GM21381 (cell line): ENCODE measurements at regions not wholly inside any gene's neighbourhood (a gene's known extent, or its start where the extent isn't known, plus 50 kb on each side); places are given as distances from the start of the nearest gene placed in this dataset.

ENCODE experiments used
- ATAC-seq: cut with Tn5 transposase; IDR thresholded peaks from one replicate; pipeline ENCODE4 v1.9.1; 2021; ENCODE audit warnings: mild to moderate bottlenecking, moderate library complexity; ENCODE audit not compliant: unreplicated experiment

DNA sequence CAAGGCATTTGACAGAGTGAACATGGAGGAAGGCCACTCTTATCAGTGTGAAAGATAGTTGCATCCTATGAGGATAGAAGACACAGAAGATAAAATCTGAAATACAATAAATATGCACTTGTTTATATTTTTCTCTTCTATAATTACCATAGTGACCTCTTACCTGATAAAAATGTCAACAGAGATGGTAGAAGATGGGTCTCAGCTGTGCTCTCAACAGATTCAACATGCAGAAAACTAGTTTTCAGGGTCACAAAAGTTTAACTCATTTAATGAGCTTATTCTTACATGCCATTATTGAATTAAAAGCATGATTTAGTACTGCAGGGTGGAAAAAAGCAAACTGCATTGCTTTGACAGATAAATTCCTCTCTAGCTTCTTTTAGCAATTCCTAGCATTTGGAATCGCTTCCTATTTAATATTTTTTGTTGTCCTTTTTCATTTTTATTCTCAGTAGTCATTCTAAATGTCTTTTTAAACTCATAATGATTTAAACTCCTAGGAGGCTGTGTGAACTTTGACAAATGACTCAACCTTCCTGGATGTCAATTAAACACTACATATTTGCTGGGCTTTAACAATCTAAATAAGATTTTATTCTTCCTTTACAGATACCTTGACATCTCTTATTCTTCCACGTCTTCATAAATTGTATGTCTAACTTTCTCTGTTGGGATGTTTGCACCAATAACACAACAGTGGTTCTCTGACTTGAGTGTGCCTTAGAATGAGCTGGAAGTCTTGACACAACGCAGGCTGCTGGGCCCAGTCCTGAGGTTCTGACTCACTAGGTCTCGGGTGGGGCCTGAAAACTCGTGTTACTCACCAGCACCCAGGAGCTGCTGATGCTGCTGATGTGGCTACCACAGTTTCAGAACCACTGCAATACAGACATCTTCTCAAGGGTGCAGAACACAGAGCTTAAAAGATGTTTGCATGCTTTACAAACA lies 565.5 kb upstream of the IGFBP3 start:
- no peak for ATAC-seq

DNA sequence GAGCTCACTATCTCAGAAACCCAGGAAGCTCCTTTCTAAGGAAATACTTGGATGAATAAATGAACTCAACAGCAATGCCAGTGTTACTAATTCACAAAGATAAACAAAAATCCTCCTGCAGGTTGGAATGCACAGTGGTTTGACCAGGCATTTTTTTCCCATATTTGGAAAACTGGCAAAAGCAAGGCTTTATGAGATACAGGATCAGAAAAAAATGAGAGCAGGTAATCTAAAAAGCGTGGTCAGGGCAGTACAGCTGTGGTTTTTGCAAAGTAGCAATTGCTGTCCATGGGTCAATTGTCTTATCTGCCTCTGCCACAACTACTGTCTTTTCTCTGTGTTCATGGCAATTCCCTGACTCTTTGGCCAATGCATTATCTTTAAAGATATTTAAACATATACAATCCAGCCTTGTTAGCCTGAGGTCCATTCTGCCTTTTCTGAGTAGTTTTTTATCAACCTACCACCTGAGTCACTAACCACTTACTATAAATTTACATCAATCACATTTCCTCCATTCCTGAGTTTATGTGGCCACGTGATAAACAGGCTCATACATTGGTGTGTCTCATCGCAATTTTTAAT lies 564.5 kb upstream of the IGFBP3 start:
- ATAC-seq, result no peak

DNA sequence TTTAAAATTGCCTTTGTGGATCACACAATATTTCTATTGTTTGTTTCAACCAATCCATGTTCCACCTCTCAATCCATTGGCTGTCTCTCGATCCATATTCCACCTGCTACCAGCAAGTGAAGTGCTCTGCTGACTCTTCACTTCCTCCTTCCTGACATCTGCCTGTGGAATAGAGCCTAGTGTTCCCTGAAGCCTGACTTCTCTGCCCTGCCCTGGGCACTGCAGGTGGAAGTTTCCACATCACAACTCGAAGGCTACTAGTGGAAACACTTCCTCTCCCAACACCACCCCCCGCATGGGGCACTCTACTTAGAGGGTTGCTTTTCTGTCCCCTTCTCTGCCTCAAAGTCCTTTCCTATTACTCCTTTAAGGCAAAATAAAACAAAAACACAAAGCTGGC lies 563.8 kb upstream of the IGFBP3 start:
- no peak for ATAC-seq

DNA sequence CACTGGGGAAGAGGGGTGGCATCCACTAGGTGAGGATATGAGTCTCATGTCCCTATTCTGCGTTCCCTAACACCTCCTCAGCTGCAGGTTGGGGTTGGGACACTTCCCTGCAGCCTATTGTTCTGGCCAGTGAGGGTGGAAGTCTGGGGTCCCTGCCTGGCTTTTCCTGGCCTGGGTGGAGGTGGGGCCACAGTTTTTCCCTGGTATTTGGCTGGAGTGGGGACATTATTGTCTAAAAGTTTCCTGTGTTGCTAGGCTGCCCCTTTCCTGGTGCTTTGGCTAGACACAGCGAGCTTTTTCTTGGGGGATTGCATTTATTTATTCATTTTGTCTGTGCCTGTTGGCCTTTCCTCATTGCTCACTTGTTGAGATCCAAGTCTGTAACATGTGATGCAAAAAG lies 559.5 kb upstream of the IGFBP3 start:
- ATAC-seq, result no peak

DNA sequence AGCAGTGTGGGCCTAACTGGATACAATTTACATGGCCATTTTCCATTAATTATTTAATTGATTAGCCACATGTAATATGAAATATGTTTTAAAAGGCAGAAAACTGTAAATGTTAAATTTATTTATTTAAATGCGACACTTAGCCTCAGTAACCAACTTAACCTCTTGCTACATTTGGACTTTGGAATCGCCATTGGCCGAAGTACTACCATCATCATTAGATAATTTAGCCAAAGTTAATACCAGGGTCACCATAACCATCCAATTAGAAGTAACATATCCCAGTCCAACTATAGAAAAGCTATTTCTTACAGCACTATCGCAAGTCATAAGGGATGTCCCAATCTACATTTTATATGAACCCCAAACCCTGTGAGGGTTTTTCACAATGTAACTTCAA lies 558.6 kb upstream of the IGFBP3 start:
- no peak for ATAC-seq

DNA sequence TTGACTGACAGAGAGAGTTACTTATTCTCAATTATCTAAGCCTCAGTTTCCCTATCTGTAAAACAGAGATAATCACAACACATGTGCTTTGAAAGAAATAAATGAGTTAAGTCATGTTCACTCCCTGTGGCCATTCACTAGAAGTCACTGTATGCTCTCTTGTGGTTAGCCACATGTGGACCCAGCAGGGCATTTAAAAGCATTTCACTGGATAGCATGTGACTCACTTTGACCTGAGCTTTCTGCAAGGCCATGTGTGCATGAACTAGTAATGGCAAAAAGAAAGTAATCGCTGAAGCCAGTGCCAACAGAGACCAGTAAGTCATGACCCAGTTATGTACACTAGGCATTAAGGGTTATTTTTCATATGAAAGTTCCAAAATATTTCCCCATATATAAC lies 557.0 kb upstream of the IGFBP3 start:
- no peak for ATAC-seq

DNA sequence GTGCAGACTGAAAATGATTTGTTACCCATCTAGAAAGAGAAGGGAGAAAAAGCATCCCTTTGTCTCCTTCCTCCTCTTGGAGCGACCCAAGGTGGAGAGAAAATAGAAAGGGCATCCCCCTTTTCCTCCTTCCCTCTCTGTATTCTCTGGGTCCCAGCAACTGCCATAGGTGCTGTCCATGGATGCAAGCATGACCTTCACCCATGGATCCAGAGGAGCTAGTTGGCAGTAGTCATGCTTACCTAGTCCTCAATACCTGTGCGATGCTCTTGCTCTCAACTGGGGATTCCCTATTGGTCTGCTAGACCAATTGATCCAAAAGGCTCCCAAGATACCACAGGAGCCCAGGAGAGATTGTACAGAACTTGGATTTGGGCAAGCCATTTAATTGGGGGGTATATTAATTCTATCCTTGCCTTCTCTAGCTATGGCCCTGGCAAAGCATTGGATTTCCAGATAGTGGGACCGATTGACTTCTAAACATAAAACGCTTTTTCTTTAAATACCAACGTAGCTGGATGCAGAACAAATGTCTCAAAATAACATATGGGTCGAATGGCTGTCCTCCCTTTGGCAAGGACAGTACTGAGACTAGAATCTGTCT lies 547.8 kb upstream of the IGFBP3 start:
- ATAC-seq, result no peak

DNA sequence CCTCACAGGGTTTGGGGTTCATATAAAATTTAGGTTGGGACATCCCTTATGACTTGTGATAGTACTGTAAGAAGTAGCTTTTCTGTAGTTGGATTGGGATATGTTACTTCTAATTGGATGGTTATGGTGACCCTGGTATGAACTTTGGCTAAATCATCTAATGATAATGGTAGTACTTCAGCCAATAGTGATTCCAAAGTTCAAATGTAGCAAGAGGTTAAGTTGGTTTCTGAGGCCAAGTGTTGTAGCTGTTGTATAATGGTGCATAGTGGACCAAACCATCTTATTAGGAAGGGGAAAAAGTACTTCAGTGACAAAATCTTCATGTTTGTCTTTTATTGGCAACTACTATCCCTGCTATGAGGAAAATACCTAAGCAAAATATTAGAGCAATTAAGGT lies 542.1 kb upstream of the IGFBP3 start:
- no peak for ATAC-seq

DNA sequence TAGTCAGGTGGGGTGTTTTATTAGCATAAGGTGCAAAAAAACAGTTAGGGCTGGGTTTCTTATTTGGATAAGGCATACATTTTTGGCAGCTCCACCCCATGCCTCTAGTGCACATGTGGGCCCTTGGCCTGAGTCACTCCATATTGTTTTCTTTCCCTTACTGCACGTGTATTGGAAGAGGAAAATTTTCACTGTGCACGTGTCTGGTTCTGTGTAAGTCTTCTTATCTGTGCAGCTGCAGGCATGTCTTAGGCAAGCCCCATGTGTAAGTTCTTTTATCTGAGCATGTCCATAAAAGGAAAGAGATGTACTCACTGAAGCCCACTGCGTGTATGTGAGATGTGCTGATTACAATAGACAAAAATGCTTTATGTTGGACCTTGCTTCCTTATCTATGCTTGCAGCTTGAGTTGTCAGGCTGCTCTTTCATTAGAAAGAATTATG lies 540.3 kb upstream of the IGFBP3 start:
- no peak for ATAC-seq

DNA sequence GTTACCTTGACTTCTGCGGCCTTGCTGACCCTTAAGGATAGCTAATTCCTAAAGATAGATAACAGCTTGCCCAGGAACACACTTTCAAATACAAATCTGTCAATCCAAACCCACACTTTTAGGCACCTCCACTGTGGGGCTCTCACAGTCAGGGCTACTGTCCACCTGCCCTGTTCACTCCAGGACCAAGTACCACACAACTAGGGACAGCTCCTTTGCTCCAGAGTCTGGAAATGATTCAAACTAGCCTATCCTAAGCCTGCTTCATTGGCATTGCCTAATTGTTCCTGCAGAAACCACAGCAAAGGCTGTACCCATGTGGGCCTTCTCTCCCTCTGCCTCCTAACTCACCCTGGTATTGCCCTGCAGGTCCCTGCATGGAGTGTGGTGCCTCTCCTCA lies 538.9 kb upstream of the IGFBP3 start:
- ATAC-seq, result no peak

DNA sequence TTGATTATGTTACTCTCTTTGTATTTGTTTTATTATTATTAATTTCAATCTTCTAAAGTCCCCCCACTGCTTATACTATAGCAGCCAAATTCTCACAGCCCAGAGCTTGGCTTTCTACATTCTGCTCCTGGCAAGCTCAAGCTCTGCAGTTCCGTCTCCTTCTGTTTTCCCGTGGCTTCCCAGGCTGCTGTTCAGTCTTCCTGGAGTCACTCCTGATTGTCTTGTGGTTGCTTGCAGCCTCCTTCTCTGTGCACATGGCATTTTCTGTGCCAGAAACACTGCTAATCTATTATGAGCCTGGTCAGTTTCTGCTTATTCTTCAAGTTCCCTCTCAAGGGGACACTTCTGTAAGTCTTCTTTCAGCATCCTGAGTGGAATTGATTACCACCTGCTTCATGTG lies 533.7 kb upstream of the IGFBP3 start:
- ATAC-seq, result no peak

DNA sequence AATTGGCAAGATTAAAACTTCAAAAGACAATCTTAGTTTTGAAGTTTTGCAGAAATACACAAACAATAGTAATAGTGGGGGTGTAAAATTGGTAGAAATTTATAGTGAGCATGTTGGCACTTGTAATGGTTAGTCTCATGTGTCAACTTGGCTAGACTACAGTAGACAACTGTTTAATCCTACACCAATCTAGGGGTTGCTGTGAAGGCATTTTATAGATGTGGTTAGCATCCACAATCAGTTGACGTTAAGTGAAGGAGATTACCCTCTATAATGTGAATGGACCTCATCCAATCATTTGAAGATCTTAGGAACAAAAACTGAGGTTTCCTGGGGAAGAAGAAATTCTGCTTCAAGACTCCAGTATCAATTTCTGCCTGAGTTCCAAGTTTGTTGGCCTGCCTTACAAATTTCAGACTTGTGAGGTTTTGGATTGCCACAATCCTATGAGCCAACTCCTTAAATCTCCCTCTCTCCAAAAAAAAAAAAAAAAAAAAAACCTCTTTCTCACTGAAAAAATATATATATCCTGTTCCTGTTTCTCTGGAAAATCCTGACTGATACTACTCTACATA lies 531.6 kb upstream of the IGFBP3 start:
- ATAC-seq, result no peak

DNA sequence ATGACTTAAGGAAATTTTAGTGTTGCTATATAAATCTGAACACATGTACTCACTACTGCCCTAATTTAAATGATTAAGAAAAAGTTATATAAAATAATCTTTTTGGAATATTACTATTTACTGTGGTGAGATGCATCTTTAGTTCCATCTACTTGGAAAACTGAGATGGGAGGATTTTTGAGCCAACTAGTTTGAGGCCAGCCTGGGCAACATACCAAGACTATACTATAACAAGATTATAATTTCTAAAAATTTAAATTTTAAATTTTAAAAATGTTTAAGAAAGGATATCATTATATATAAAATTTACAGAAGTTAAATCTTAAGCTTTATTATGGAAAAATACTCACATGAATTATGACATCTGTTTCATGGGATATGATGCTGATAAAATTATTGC lies 530.8 kb upstream of the IGFBP3 start:
- ATAC-seq, result no peak

DNA sequence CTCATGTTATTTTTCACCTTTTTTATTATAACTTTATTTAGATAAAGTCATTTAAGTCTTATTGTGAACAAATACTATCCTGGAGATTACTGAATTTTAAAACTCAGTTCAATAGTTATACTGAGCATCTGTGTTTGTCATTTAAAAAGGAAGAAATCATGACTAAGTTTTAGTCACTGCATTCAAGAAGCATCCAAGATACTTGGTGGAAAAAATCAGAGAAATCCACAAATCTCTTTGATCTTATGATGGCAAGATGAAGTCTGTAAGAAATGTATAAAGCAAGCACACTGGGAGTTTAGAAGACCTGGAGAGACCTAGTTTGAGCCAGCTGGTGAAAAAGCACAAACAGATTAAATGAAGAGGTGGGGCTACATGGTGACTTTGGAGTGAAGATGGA lies 529.8 kb upstream of the IGFBP3 start:
- ATAC-seq, result no peak

DNA sequence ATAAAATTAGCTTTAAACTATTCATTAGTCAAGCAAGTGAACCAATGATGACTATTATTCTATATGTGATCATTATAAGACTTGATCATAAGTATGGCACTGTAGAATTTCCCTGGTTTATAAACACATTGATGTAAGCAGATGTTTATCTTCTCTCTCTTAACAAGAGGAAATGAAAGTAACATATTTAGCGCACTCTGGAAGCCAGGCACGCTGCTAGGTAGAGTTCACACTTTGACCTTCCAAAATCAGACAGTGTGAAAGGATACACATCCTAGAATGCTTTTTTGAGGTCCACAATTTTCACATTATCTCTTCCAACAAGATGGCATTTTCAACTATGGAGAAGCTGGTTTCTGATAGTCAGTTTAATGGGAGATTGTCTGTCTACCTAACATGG lies 529.4 kb upstream of the IGFBP3 start:
- ATAC-seq, result no peak

DNA sequence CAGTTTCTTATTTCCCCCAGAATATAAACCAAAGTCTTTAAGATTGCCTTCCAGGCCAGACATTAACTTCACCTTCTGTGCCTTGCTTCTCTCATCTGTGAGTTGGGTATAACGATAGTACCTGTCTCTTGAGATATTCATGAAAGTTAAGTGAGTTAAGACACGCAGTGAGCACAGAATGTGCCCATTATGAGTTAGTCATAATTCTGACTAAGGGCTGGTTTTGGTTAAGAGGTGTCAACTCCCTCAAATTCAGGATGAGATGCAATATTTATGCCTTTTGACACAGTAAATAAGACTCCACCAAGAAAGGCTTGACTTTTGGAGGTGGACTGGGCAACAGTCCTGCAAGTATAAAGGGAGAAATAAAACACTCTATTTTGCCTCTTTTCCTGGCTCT lies 528.7 kb upstream of the IGFBP3 start:
- ATAC-seq, result no peak

DNA sequence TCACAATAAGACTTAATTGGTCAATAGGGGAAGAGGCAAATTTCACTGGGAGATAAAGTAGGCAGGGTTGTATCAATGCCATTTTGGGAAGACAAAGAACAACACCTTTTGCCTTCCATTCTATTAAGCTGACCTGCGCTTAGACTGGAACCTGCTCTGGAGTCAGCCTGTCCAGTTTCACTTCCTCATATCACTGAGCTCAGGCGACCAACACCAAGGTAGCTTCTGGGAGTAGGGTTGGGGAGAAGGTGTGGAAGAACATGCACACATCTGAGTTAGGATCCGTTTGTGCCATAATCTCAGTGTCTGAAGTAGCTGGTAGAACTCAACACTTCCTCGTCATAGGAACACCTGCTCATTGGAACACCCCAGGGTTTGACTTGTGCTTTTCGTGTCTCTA lies 527.4 kb upstream of the IGFBP3 start:
- no peak for ATAC-seq

DNA sequence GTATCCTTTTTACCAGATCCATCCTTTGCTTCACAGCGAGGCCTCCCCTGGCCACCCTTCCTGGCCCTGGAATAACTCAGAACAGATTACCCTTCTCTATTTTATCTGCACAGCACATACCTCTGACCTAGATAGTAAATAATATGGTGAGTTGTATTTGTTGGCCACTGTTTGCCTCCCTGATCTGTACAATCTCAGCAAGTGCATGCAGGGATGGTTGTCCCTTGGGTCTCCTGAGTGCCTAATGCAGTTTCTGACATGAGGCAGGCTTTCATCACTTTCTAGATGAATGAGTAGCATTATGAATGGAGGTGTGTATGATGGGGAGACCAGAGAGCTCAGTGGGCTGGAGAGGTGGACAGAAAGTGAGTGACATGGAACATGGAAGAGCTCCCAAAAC lies 525.1 kb upstream of the IGFBP3 start:
- ATAC-seq, result no peak

DNA sequence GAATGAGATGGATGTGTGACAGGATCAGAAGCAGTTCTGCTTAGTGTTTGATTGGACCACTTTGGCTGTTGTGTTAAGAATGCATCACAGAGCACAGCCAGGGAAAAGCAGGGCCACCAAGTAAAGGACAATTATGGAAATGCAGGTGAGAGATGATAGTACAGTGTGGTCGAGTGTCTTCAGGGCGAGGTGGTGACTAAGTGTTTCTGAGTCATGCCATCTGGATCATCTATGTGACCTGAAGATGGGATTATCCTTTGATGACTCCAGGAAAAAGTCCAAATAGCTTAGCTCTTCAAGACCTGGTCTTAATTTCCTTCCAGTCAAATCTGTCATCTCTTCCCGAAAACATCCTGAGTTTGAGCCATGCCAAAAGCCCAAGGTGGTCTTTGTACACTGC lies 523.2 kb upstream of the IGFBP3 start:
- ATAC-seq, result no peak

DNA sequence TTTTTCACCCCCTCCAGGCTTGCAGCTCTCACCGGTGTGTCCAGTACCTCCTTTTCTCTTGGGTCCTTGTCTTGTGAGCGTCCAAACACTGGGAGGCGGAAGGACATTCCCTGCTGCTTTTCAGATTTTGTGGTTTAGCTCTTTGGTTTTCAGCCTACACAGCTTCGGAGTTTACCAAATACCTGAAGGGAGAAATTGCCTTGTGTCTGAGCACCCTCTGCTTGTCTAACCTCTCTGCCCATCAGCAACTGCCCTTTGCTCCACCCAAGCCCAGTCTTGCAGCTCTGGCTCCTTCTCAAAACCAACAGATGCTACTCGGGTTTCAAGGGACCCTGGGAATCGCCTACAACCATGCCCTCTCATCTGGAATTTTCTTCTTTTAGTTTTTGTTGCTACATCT lies 519.1 kb upstream of the IGFBP3 start:
- no peak for ATAC-seq

DNA sequence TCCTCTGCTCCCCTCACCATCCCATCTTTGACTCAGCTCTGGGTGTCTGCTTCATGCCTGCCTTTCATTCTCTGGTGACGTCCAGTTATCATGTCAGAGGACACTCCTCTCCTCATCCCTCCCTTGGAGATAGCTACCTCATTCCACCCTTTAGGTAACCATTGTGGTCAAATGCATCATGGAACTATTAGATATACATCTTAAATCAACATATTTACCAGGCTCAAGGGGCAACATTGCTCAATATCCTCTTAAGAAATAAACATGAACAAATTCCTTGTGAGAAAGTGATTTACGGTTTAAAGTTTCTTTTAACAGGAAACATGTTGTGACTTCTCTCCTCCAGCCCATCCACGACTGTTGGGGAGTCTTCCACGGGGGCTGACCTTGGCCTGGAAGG lies 511.6 kb upstream of the IGFBP3 start:
- no peak for ATAC-seq

DNA sequence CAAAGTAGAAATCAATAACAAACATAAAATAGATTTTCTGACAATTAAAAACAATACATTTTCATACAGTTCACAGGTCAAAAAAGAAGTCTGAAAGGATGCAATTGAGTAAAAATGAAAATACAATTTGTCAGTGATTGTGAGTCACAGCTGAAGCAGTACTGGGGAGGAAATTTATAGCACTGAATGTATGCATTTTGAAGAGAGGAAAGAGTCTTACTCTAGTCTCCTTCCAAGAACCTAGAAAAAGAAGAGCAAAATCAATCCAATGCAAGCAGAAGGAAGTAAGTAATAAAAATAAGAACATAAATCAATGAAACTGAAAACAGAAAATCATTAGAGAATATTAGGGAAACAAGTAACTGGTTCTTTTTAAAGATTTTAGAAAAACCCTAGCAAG lies 507.2 kb upstream of the IGFBP3 start:
- no peak for ATAC-seq
